Cardiac muscle cell (in vitro differentiated cells and primary cell): ENCODE measurements at regions not wholly inside any gene's neighbourhood (a gene's known extent, or its start where the extent isn't known, plus 50 kb on each side); places are given as distances from the start of the nearest gene placed in this dataset.

ENCODE experiments used
- DNase-seq, 2 donors: peaks; one replicate each; pipeline versions ENCODE4 v3.0.0 to v3.0.0-alpha.2; 2010 to 2017; ENCODE audit warnings: low read depth in 1 of 2, low spot score in 1 of 2
- H3K27ac ChIP-seq: fragments of 200-600 bp; sonication (generic); 2 replicates; pipeline ENCODE4 v1.5.1; 2016
- H3K27me3 ChIP-seq: fragments of 200-600 bp; sonication (generic); 2 replicates; pipeline ENCODE4 v1.6.0; 2016; ENCODE audit warnings: control low read depth
- H3K36me3 ChIP-seq: fragments of 200-600 bp; sonication (generic); 2 replicates; pipeline ENCODE4 v1.5.1; 2016; ENCODE audit warnings: control low read depth
- H3K4me1 ChIP-seq: fragments of 200-600 bp; sonication (generic); 2 replicates; pipeline ENCODE4 v1.8.1; 2017; ENCODE audit warnings: low read depth, mild to moderate bottlenecking, mixed run types
- H3K4me3 ChIP-seq: fragments of 200-600 bp; sonication (generic); 2 replicates; pipeline ENCODE4 v1.5.1; 2016; ENCODE audit warnings: mild to moderate bottlenecking
- H3K9me3 ChIP-seq: fragments of 200-600 bp; sonication (generic); 2 replicates; pipeline ENCODE4 v1.5.1; 2017; ENCODE audit warnings: low read depth, mild to moderate bottlenecking, control low read depth
- TF ChIP-seq, protein P1 (sequence below): IDR thresholded peaks from 2 replicates; pipeline ENCODE4 v1.5.1; 2012; ENCODE audit warnings: low read depth, mild to moderate bottlenecking, low read length

DNA sequence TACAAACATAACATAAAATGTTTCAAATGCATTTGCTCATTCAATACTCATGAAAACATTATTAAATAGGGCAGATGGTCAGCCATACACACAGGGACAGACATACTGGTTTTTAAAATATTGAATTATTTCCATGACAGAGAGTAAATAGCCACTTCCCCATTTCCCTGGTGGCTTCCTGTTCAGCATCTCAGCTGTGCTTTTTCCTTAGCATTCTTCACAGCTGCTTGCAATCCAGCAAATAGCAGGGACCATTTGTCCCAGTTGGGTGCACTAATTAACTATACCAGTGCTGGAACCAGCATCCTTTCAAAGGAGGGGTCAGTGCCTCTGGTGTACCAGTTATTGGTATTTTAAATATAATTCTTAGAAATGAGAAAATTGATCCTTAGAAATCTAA, 964.7 kb downstream of the RAB28 start:
- Histone ChIP-seq H3K4me3 (no peak overlapping the region), H3K9me3 (no peaks in the 10 kb centered on the region), H3K4me1 (no peaks in the 10 kb centered on the region), H3K36me3 (no peaks in the 10 kb centered on the region), H3K27ac (no peak overlapping the region), H3K27me3 (no peaks in the 10 kb centered on the region)
- TF ChIP-seq, protein P1, sequence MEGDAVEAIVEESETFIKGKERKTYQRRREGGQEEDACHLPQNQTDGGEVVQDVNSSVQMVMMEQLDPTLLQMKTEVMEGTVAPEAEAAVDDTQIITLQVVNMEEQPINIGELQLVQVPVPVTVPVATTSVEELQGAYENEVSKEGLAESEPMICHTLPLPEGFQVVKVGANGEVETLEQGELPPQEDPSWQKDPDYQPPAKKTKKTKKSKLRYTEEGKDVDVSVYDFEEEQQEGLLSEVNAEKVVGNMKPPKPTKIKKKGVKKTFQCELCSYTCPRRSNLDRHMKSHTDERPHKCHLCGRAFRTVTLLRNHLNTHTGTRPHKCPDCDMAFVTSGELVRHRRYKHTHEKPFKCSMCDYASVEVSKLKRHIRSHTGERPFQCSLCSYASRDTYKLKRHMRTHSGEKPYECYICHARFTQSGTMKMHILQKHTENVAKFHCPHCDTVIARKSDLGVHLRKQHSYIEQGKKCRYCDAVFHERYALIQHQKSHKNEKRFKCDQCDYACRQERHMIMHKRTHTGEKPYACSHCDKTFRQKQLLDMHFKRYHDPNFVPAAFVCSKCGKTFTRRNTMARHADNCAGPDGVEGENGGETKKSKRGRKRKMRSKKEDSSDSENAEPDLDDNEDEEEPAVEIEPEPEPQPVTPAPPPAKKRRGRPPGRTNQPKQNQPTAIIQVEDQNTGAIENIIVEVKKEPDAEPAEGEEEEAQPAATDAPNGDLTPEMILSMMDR: no peak
- no peak for DNase-seq

DNA sequence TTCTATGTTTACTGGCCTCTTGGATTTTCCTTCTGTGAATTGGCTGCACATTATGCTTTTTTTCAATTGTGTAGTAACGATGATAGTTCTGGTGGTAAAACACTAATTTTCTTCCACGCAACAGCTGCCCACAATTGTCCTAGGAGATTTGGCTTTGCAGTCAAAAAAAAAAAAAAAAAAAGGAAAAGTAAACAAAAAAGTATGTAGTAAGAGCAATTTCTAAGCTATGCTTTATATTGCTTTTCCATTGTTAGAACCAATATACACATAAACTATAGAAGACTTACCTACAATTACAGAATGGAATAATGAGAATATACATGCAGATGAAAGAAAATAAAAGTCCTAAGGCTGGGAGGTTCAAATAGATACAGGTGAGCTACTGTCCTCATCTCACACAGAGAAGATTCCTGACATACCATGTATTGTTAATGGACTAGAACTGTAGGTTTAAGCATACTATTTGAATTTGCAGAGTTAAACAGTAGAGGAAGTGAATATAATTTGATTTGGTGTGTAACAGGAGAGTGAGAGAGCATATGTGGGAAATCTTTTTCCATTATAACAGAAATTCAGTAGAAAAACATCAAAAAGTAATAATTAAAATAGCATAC, 976.2 kb downstream of the RAB28 start:
- Histone ChIP-seq H3K4me3 (no peak overlapping the region), H3K36me3 (no peaks in the 10 kb centered on the region), H3K27ac (no peak overlapping the region), H3K9me3 (no peaks in the 10 kb centered on the region), H3K4me1 (no peaks in the 10 kb centered on the region), H3K27me3 (no peaks in the 10 kb centered on the region)
- no peak for DNase-seq
- TF ChIP-seq, protein P1: no peak

DNA sequence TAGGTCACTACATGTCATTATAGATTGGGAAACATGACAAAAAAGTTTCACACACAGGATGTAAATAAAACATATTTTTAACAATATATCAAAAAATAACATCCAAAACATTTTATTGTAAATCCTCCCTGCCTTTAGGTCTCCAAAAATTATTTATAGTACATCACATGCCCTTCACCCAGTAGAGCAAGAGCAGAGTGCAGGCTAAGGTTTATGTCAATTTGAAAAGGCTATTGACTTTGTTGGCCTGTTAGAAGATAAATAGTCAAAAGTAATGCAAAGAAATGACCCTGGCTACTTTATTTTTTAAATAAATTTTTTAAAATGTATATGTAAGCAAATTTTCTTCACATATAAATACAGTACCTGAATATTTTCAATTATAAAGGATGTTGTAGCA, 983.7 kb downstream of the RAB28 start:
- TF ChIP-seq, protein P1: no peak
- Histone ChIP-seq H3K36me3 (no peaks in the 10 kb centered on the region), H3K4me3 (no peak overlapping the region)

DNA sequence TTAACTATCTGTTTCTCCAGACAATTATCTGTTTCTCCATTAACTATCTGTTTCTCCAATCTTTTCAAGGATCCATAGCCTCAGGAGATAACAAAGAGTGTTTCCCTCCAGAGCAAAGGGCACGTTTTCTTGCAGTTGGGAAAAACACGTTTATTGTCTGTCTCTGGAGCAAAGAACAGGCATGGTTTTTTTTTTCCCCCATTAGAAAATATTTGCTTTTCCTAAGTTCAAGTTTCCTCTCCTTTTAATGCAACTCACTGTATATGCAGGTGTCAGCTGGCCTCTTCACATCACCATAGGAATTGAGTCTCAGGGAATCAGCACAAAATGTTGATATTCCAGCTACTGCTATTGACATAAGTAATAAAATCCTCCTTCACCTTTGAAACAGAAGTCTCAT, 984.4 kb downstream of the RAB28 start:
- no peak for DNase-seq
- no peaks in the 10 kb centered on the region for H3K36me3 ChIP-seq
- H3K4me1 ChIP-seq: peaks cover 21% of the 10 kb centered on the region
- no peak overlapping the region for H3K4me3 ChIP-seq
- TF ChIP-seq, protein P1: no peak
- peak overlapping the region; percentile 4 for H3K27ac ChIP-seq
- H3K9me3 ChIP-seq: no peaks in the 10 kb centered on the region
- H3K27me3 ChIP-seq: no peaks in the 10 kb centered on the region

More for the DNA sequence above, 983.7 kb downstream of the RAB28 start:
- no peak for DNase-seq
- Histone ChIP-seq H3K9me3 (no peaks in the 10 kb centered on the region), H3K27me3 (no peaks in the 10 kb centered on the region), H3K4me1 (peaks cover 21% of the 10 kb centered on the region), H3K27ac (peak overlapping the region; percentile 57)

DNA sequence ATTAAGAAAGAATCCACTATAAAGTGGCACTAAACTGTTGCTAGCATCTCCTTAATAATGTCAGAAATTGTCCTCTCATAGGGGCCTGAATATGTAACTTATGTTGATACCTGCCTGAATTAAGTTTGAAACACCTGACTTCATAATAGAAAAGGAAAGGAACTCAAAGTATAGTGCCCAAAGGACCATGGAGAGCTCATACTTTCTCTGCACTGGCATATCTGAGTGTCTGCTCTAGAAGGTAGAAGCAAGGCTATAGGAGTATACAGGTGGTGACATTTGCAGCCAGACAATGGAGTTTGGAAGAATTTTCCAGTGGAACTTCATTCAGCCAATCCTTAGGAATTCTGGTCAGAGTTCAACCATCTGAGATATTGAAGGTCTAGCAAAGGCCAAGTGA, 988.9 kb downstream of the RAB28 start:
- no peaks in the 10 kb centered on the region for H3K9me3 ChIP-seq
- DNase-seq: no peak
- no peak overlapping the region for H3K4me3 ChIP-seq
- TF ChIP-seq, protein P1: no peak
- H3K36me3 ChIP-seq: no peaks in the 10 kb centered on the region
- H3K27ac ChIP-seq: no peak overlapping the region
- H3K27me3 ChIP-seq: no peaks in the 10 kb centered on the region
- H3K4me1 ChIP-seq: peaks cover 12% of the 10 kb centered on the region
